PC-9 (cell line): ENCODE measurements at regions not wholly inside any gene's neighbourhood (a gene's known extent, or its start where the extent isn't known, plus 50 kb on each side); places are given as distances from the start of the nearest gene placed in this dataset.

ENCODE experiments used
- BruUV-seq: library from RNA; stranded (reverse); fragments of 400-500 nt; replicated peaks from 2 replicates; lab custom pipeline; 2021; lab: Mats Ljungman, UMichigan
- CTCF ChIA-PET: fragments of 300-600 bp; sonication (Branson Sonifier 250); formaldehyde crosslinking; loops from one replicate; lab custom pipeline; 2022; ENCODE audit warnings: antibody characterized with exemption; lab: Charles Lee
- POLR2A ChIA-PET: fragments of 300-600 bp; sonication (Branson Sonifier 250); formaldehyde crosslinking; loops from one replicate; lab custom pipeline; 2022; ENCODE audit warnings: antibody characterized with exemption; ENCODE audit not compliant: unreplicated experiment; lab: Charles Lee
- DNase-seq, 2 experiments: peaks; one replicate each; pipeline versions ENCODE4 v3.0.0 to v3.0.0-alpha.2; 2015 to 2022; ENCODE audit warnings: mixed read lengths in 1 of 2
- H2AFZ ChIP-seq: fragments of 200-600 bp; sonication (generic); 2 replicates; pipeline ENCODE4 v1.8.1; 2017; ENCODE audit warnings: antibody characterized with exemption
- H3F3A ChIP-seq: fragments of 200-600 bp; sonication (generic); 2 replicates; pipeline ENCODE4 v1.8.1; 2017; ENCODE audit warnings: antibody characterized with exemption, mild to moderate bottlenecking, low read depth; ENCODE audit not compliant: insufficient read depth
- H3K27ac ChIP-seq: fragments of 200-600 bp; sonication (generic); 2 replicates; pipeline ENCODE4 v1.6.1; 2016; ENCODE audit warnings: mixed run types
- H3K27me3 ChIP-seq: fragments of 200-600 bp; sonication (generic); 2 replicates; pipeline ENCODE4 v1.6.1; 2016; ENCODE audit warnings: low read depth, mixed run types; ENCODE audit not compliant: insufficient read depth
- H3K36me3 ChIP-seq: fragments of 200-600 bp; sonication (generic); 2 replicates; pipeline ENCODE4 v1.6.1; 2016; ENCODE audit warnings: low read depth, mixed run types
- H3K4me1 ChIP-seq: fragments of 200-600 bp; sonication (generic); replicated peaks from 2 replicates; pipeline ENCODE4 v1.6.1; 2016; ENCODE audit warnings: mixed run types; ENCODE audit not compliant: insufficient read depth
- H3K4me2 ChIP-seq: fragments of 200-600 bp; sonication (generic); 2 replicates; pipeline ENCODE4 v1.6.1; 2017; ENCODE audit warnings: mixed run types
- H3K4me3 ChIP-seq: fragments of 200-600 bp; sonication (generic); 2 replicates; pipeline ENCODE4 v1.6.1; 2016; ENCODE audit warnings: mixed run types
- H3K79me2 ChIP-seq: fragments of 200-600 bp; sonication (generic); 2 replicates; pipeline ENCODE4 v1.6.1; 2017; ENCODE audit warnings: low read depth, mixed run types
- H3K9me2 ChIP-seq: fragments of 200-600 bp; sonication (generic); 2 replicates; pipeline ENCODE4 v1.8.1; 2017; ENCODE audit warnings: mild to moderate bottlenecking; ENCODE audit not compliant: insufficient read depth
- H3K9me3 ChIP-seq: fragments of 200-600 bp; sonication (generic); 2 replicates; pipeline ENCODE4 v1.8.1; 2016; ENCODE audit warnings: low read depth; ENCODE audit not compliant: insufficient read depth
- H4K20me1 ChIP-seq: fragments of 200-600 bp; sonication (generic); 2 replicates; pipeline ENCODE4 v1.8.1; 2017; ENCODE audit not compliant: insufficient read depth
- EZH2 ChIP-seq: fragments of 200-600 bp; sonication (generic); IDR thresholded peaks from 2 replicates; pipeline ENCODE4 v1.8.0; 2017; ENCODE audit warnings: antibody characterized with exemption, low read depth
- intact Hi-C: fragments of 100-400 bp; cut with micrococcal nuclease; formaldehyde crosslinking; loops from one replicate; pipeline ENCODE4 v1.10.0; 2022; ENCODE audit not compliant: unreplicated experiment
- TF ChIP-seq, protein P1 (sequence below): fragments of 200-600 bp; sonication (generic); conservative IDR thresholded peaks from 2 replicates; pipeline ENCODE4 v1.6.1; 2017; ENCODE audit warnings: mixed run types, antibody characterized with exemption, mild to moderate bottlenecking, moderate library complexity

- DNase-seq = no peak
- BruUV-seq = no TSS peak
- no peaks in the 10 kb centered on the region for H3K9me2 ChIP-seq
- no peak overlapping the region for H3K4me3 ChIP-seq
- H3K4me1 ChIP-seq = no peaks in the 10 kb centered on the region
- H4K20me1 ChIP-seq = no peaks in the 10 kb centered on the region
- H3K36me3 ChIP-seq = no peaks in the 10 kb centered on the region
- TF ChIP-seq EZH2 = no peak
- TF ChIP-seq, protein P1, sequence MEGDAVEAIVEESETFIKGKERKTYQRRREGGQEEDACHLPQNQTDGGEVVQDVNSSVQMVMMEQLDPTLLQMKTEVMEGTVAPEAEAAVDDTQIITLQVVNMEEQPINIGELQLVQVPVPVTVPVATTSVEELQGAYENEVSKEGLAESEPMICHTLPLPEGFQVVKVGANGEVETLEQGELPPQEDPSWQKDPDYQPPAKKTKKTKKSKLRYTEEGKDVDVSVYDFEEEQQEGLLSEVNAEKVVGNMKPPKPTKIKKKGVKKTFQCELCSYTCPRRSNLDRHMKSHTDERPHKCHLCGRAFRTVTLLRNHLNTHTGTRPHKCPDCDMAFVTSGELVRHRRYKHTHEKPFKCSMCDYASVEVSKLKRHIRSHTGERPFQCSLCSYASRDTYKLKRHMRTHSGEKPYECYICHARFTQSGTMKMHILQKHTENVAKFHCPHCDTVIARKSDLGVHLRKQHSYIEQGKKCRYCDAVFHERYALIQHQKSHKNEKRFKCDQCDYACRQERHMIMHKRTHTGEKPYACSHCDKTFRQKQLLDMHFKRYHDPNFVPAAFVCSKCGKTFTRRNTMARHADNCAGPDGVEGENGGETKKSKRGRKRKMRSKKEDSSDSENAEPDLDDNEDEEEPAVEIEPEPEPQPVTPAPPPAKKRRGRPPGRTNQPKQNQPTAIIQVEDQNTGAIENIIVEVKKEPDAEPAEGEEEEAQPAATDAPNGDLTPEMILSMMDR = no peak
- ChIA-PET POLR2A (no interaction called here), CTCF (no interaction called here)
- H3K79me2 ChIP-seq = no peaks in the 10 kb centered on the region
- no peaks in the 10 kb centered on the region for H3F3A ChIP-seq
- no peak overlapping the region for H3K27ac ChIP-seq
- H3K27me3 ChIP-seq = no peaks in the 10 kb centered on the region
- no peak overlapping the region for H3K4me2 ChIP-seq
- intact Hi-C loops = no loop called here
- H2AFZ ChIP-seq = no peak overlapping the region
- no peaks in the 10 kb centered on the region for H3K9me3 ChIP-seq
These were observed 100.6 kb downstream of the LIPG start for GRCh38 chr18:49662506-49662905.

DNA sequence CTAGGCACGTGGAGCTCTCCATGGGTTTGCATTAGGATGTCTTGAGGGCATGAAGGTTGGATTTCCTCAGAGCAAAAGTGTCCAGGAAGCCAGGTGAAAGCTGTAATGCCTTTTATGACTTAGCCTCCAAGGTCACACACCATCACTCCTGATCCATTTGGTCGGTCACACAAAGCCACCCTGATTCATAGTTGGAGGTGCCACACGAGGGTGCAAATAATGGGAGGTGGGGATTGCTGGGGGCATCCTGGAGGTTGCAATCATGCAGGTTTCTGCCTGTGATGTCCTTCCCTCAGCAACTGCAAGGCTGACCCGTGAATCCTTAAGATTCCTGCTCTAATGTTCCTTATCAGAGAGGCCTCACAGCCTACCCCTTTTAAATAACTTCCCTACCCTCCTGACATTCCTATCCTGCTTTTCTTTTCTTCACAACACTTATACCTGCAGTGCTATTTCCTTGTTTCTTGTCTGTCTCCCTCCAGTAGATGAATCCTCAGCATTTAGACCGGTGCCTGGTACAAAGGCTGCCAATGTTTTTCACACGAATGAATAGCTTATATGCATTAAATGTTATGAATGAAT lies 97.1 kb downstream of the LIPG start:
- peaks cover 28% of the 10 kb centered on the region for H3F3A ChIP-seq
- no peak overlapping the region for H3K4me3 ChIP-seq
- ChIA-PET CTCF (interaction anchor here (0.6 kb wide), 1 partner anchor 10 kb away, joined by 6 read pairs; no protein-coding TSS in a partner anchor), POLR2A (no interaction called here)
- H3K36me3 ChIP-seq = no peaks in the 10 kb centered on the region
- H2AFZ ChIP-seq = no peak overlapping the region
- H3K79me2 ChIP-seq = no peaks in the 10 kb centered on the region
- TF ChIP-seq EZH2 = no peak
- TF ChIP-seq, protein P1 = no peak
- no peak overlapping the region for H3K27ac ChIP-seq
- H3K9me3 ChIP-seq = no peaks in the 10 kb centered on the region
- H3K4me2 ChIP-seq = no peak overlapping the region
- H3K4me1 ChIP-seq = peaks cover 19% of the 10 kb centered on the region
- no peaks in the 10 kb centered on the region for H4K20me1 ChIP-seq
- BruUV-seq = no TSS peak
- H3K9me2 ChIP-seq = no peaks in the 10 kb centered on the region
- H3K27me3 ChIP-seq = no peaks in the 10 kb centered on the region
- intact Hi-C loops = no loop called here
- DNase-seq = no peak

GRCh38 chr18:49656073-49656692 lies 94.3 kb downstream of the LIPG start:
- Histone ChIP-seq H3K9me2 (no peaks in the 10 kb centered on the region), H3K79me2 (no peaks in the 10 kb centered on the region), H3K27me3 (no peaks in the 10 kb centered on the region), H3K4me1 (peaks cover 19% of the 10 kb centered on the region), H3F3A (peaks cover 28% of the 10 kb centered on the region), H4K20me1 (no peaks in the 10 kb centered on the region), H3K36me3 (no peaks in the 10 kb centered on the region), H3K9me3 (no peaks in the 10 kb centered on the region), H3K4me2 (peak overlapping the region; percentile 59), H3K27ac (peak overlapping the region; percentile 87), H2AFZ (no peak overlapping the region), H3K4me3 (0 out of 2 replicates have a peak overlapping the region, but pooled peaks have one; percentile 11)
- TF ChIP-seq, protein P1 = no peak
- TF ChIP-seq EZH2 = no peak
- no TSS peak for BruUV-seq
- ChIA-PET POLR2A (interaction anchor here (0.6 to 0.7 kb wide), 3 partner anchors 47 to 471 kb away, joined by 3 to 5 read pairs (median 4); no protein-coding TSS in a partner anchor), CTCF (no interaction called here)
- DNase-seq = peak; percentile 66 to 99
- intact Hi-C loops = loop anchor here (1.0 to 2.0 kb wide), 2 partner anchors 47 to 93 kb away; partner anchors contain the start of gene LIPG
